DMS79 (cell line): ENCODE measurements at regions not wholly inside any gene's neighbourhood (a gene's known extent, or its start where the extent isn't known, plus 50 kb on each side); places are given as distances from the start of the nearest gene placed in this dataset.

Experiments
- DNase-seq: peaks from one replicate; lab custom pipeline; 2025; lab: John Stamatoyannopoulos, UW

GRCh38 chr1:172887162-172887561 is 163.6 kb downstream of the TNFSF18 start:
- DNase-seq = no peak

- DNase-seq = no peak
These were observed 157.4 kb downstream of the TNFSF18 start for GRCh38 chr1:172893146-172893841.

- no peak for DNase-seq
These were observed 156.2 kb downstream of the TNFSF18 start for GRCh38 chr1:172894349-172895049.

- DNase-seq = no peak
These were observed 155.7 kb downstream of the TNFSF18 start for GRCh38 chr1:172895050-172895460.

GRCh38 chr1:172895761-172896160 is 155.0 kb downstream of the TNFSF18 start:
- no peak for DNase-seq

- DNase-seq = no peak
These were observed 153.0 kb downstream of the TNFSF18 start for GRCh38 chr1:172897738-172898137.

GRCh38 chr1:172898866-172899265 is 151.9 kb downstream of the TNFSF18 start:
- no peak for DNase-seq

- no peak for DNase-seq
These were observed 150.3 kb downstream of the TNFSF18 start for GRCh38 chr1:172900376-172900997.

- no peak for DNase-seq
These were observed 148.5 kb downstream of the TNFSF18 start for GRCh38 chr1:172902200-172902599.

GRCh38 chr1:172902861-172903381 is 147.8 kb downstream of the TNFSF18 start:
- DNase-seq = no peak

GRCh38 chr1:172903581-172904220 is 147.0 kb downstream of the TNFSF18 start:
- DNase-seq = no peak

- no peak for DNase-seq
These were observed 145.3 kb downstream of the TNFSF18 start for GRCh38 chr1:172905452-172905851.

- DNase-seq = no peak
These were observed 143.8 kb downstream of the TNFSF18 start for GRCh38 chr1:172906778-172907592.

GRCh38 chr1:172907834-172908326 is 142.9 kb downstream of the TNFSF18 start:
- DNase-seq = no peak

- no peak for DNase-seq
These were observed 141.0 kb downstream of the TNFSF18 start for GRCh38 chr1:172909606-172910326.

GRCh38 chr1:172912765-172913260 is 137.9 kb downstream of the TNFSF18 start:
- DNase-seq = no peak

GRCh38 chr1:172914501-172915144 is 136.1 kb downstream of the TNFSF18 start:
- DNase-seq = no peak

GRCh38 chr1:172915271-172915670 is 135.5 kb downstream of the TNFSF18 start:
- no peak for DNase-seq

- DNase-seq = no peak
These were observed 134.6 kb downstream of the TNFSF18 start for GRCh38 chr1:172916116-172916515.

- no peak for DNase-seq
These were observed 132.8 kb downstream of the TNFSF18 start for GRCh38 chr1:172917972-172918371.
